GM23338 (cell line): ENCODE measurements at regions not wholly inside any gene's neighbourhood (a gene's known extent, or its start where the extent isn't known, plus 50 kb on each side); places are given as distances from the start of the nearest gene placed in this dataset.

Source experiments
- ATAC-seq: fragments of 200-7000 bp; cut with Tn5 transposase; 3 replicates; pipeline ENCODE4 v1.9.1; 2020
- DNase-seq: peaks from one replicate; pipeline ENCODE4 v3.0.0-alpha.2; 2015; ENCODE audit warnings: low spot score
- H2AFZ ChIP-seq: fragments of 200-600 bp; sonication (generic); 2 replicates; pipeline ENCODE4 v1.8.0; 2016; ENCODE audit warnings: antibody characterized with exemption, mild to moderate bottlenecking, moderate library complexity
- H3F3A ChIP-seq: fragments of 200-600 bp; sonication (generic); replicated peaks from 2 replicates; pipeline ENCODE4 v1.8.0; 2017; ENCODE audit warnings: antibody characterized with exemption, mixed run types, low read depth
- H3K27ac ChIP-seq: fragments of 200-600 bp; sonication (generic); 2 replicates; pipeline ENCODE4 v1.6.1; 2016; ENCODE audit warnings: low read depth
- H3K27me3 ChIP-seq: fragments of 200-600 bp; sonication (generic); 2 replicates; pipeline ENCODE4 v1.8.0; 2016; ENCODE audit warnings: mild to moderate bottlenecking, mixed run types, moderate library complexity; ENCODE audit not compliant: insufficient read depth
- H3K36me3 ChIP-seq: fragments of 200-600 bp; sonication (generic); 2 replicates; pipeline ENCODE4 v1.8.0; 2016; ENCODE audit warnings: mild to moderate bottlenecking; ENCODE audit not compliant: insufficient read depth
- H3K4me1 ChIP-seq: fragments of 200-600 bp; sonication (generic); 2 replicates; pipeline ENCODE4 v1.8.0; 2016; ENCODE audit warnings: mild to moderate bottlenecking, moderate library complexity; ENCODE audit not compliant: insufficient read depth
- H3K4me2 ChIP-seq: fragments of 200-600 bp; sonication (generic); 2 replicates; pipeline ENCODE4 v1.7.1; 2017; ENCODE audit warnings: mixed run types
- H3K4me3 ChIP-seq: fragments of 200-600 bp; sonication (generic); 2 replicates; pipeline ENCODE4 v1.6.1; 2016; ENCODE audit warnings: mixed run types
- H3K79me2 ChIP-seq: fragments of 200-600 bp; sonication (generic); replicated peaks from 2 replicates; pipeline ENCODE4 v1.8.0; 2017; ENCODE audit warnings: mild to moderate bottlenecking; ENCODE audit not compliant: insufficient read depth
- H3K9me2 ChIP-seq: fragments of 200-600 bp; sonication (generic); 2 replicates; pipeline ENCODE4 v1.8.0; 2017; ENCODE audit not compliant: insufficient read depth
- H4K20me1 ChIP-seq: fragments of 200-600 bp; sonication (generic); replicated peaks from 2 replicates; pipeline ENCODE4 v1.8.0; 2017; ENCODE audit warnings: mild to moderate bottlenecking; ENCODE audit not compliant: insufficient read depth
- H3K27ac Mint-ChIP-seq: 2 replicates; pipeline ENCODE4 v1.8.0; 2020; ENCODE audit warnings: inconsistent platforms, mild to moderate bottlenecking, moderate library complexity, mixed read lengths
- H3K27me3 Mint-ChIP-seq: 3 replicates; pipeline ENCODE4 v1.8.0; 2022; ENCODE audit warnings: low read depth, mild to moderate bottlenecking, moderate library complexity, mixed read lengths, inconsistent platforms; ENCODE audit not compliant: insufficient read depth, poor library complexity
- H3K36me3 Mint-ChIP-seq: 3 replicates; pipeline ENCODE4 v1.8.0; 2021; ENCODE audit warnings: low read depth, mild to moderate bottlenecking, inconsistent platforms, moderate library complexity, mixed read lengths
- H3K4me1 Mint-ChIP-seq: 3 replicates; pipeline ENCODE4 v1.8.0; 2020; ENCODE audit warnings: mild to moderate bottlenecking, inconsistent platforms, mixed read lengths
- H3K4me3 Mint-ChIP-seq: 3 replicates; pipeline ENCODE4 v1.8.0; 2021; ENCODE audit warnings: moderate library complexity, mild to moderate bottlenecking, inconsistent platforms, mixed read lengths
- H3K9me3 Mint-ChIP-seq: 3 replicates; pipeline ENCODE4 v1.8.0; 2020; ENCODE audit warnings: moderate library complexity, mild to moderate bottlenecking, inconsistent platforms, mixed read lengths
- CREB1 ChIP-seq: fragments of 250-450 bp; sonication (Bioruptor Pico); IDR thresholded peaks from 2 replicates; pipeline ENCODE4 v1.5.0; 2020; ENCODE audit warnings: low read depth, mild to moderate bottlenecking, moderate library complexity
- CTCF ChIP-seq, 2 experiments: fragments of 200-600 bp in 1 of 2; sonication (generic) in 1 of 2; conservative IDR thresholded peaks; 2 replicates each; pipeline versions ENCODE4 v1.5.1 to v1.6.1; 2016 to 2017; ENCODE audit warnings: antibody characterized with exemption in 2 of 2, low read depth in 2 of 2, mild to moderate bottlenecking in 2 of 2, moderate library complexity in 1 of 2
- ETS1 ChIP-seq: IDR thresholded peaks from 2 replicates; pipeline ENCODE4 v1.6.1; 2016; ENCODE audit warnings: antibody characterized with exemption
- EZH2 ChIP-seq: fragments of 200-600 bp; sonication (generic); IDR thresholded peaks from one replicate; pipeline ENCODE4 v1.8.0; 2017; ENCODE audit warnings: antibody characterized with exemption, mild to moderate bottlenecking, low read depth; ENCODE audit not compliant: unreplicated experiment
- EZH2phosphoT487 ChIP-seq: fragments of 200-600 bp; sonication (generic); IDR thresholded peaks from one replicate; pipeline ENCODE4 v1.8.1; 2018; ENCODE audit warnings: antibody characterized with exemption; ENCODE audit not compliant: unreplicated experiment
- JUNB ChIP-seq: IDR thresholded peaks from one replicate; pipeline ENCODE4 v1.6.1; 2016; ENCODE audit warnings: antibody characterized with exemption; ENCODE audit not compliant: unreplicated experiment
- NANOG ChIP-seq: IDR thresholded peaks from 2 replicates; pipeline ENCODE4 v1.6.1; 2016; ENCODE audit warnings: antibody characterized with exemption, borderline replicate concordance
- POLR2AphosphoS5 ChIP-seq: IDR thresholded peaks from 2 replicates; pipeline ENCODE4 v1.6.1; 2016; ENCODE audit warnings: antibody characterized with exemption, low read depth
- REST ChIP-seq: IDR thresholded peaks from one replicate; pipeline ENCODE4 v1.6.1; 2018; ENCODE audit warnings: antibody characterized with exemption; ENCODE audit not compliant: unreplicated experiment
- STAT1 ChIP-seq: IDR thresholded peaks from one replicate; pipeline ENCODE4 v1.6.1; 2016; ENCODE audit warnings: antibody characterized with exemption; ENCODE audit not compliant: unreplicated experiment
- ZNF114 ChIP-seq: fragments of 250-450 bp; sonication (Bioruptor Pico); IDR thresholded peaks from 2 replicates; pipeline ENCODE4 v1.5.0; 2020; ENCODE audit warnings: mild to moderate bottlenecking, moderate library complexity
- ZNF331 ChIP-seq: fragments of 250-450 bp; sonication (Bioruptor Pico); IDR thresholded peaks from 2 replicates; pipeline ENCODE4 v1.5.0; 2020; ENCODE audit warnings: low read depth, mild to moderate bottlenecking, moderate library complexity
- ZNF462 ChIP-seq: fragments of 250-450 bp; sonication (Bioruptor Pico); IDR thresholded peaks from 2 replicates; pipeline ENCODE4 v1.5.0; 2020; ENCODE audit warnings: mild to moderate bottlenecking, moderate library complexity

GRCh38 chr6:164013480-164014208 is 599.1 kb downstream of the QKI start:
- Histone ChIP-seq H3K4me2 (no peak overlapping the region), H3K4me3 (no peak overlapping the region)

More at GRCh38 chr6:164013480-164014208, 599.1 kb downstream of the QKI start:
- no peak overlapping the region for H3K27ac ChIP-seq
- no peaks in the 10 kb centered on the region for H4K20me1 ChIP-seq
- no peaks in the 10 kb centered on the region for H3K4me1 ChIP-seq
- Mint-ChIP-seq H3K4me3 (no peak overlapping the region), H3K27me3 (peaks cover 7% of the 10 kb centered on the region), H3K4me1 (peaks cover 14% of the 10 kb centered on the region), H3K36me3 (no peaks in the 10 kb centered on the region), H3K27ac (no peak overlapping the region), H3K9me3 (no peaks in the 10 kb centered on the region; the same call in 1 of the 3 replicates)
- no peak overlapping the region for H2AFZ ChIP-seq
- ATAC-seq (no peak), DNase-seq (no peak)
- 0 out of 2 replicates have a peak, but pooled peaks cover 5% of the 10 kb centered on the region for H3K9me2 ChIP-seq
- H3K36me3 ChIP-seq, result no peaks in the 10 kb centered on the region
- TF ChIP-seq NANOG (no peak), ETS1 (no peak), ZNF114 (CRISPR knock-in tag) (no peak), POLR2AphosphoS5 (no peak), CTCF (conservative IDR thresholded peaks at IDR 0.05; ENCODE audit: low read depth in 2 of 2) (no peak), EZH2phosphoT487 (no peak), EZH2 (no peak), REST (no peak), JUNB (no peak), ZNF331 (CRISPR knock-in tag) (no peak), STAT1 (no peak), CREB1 (CRISPR knock-in tag) (no peak), ZNF462 (CRISPR knock-in tag) (no peak)
- H3K27me3 ChIP-seq, result no peaks in the 10 kb centered on the region
- H3K79me2 ChIP-seq, result no peaks in the 10 kb centered on the region
- no peaks in the 10 kb centered on the region for H3F3A ChIP-seq
